ENCODE measurements at regions not wholly inside any gene's neighbourhood (a gene's known extent, or its start where the extent isn't known, plus 50 kb on each side); places are given as distances from the start of the nearest gene placed in this dataset.

DNA sequence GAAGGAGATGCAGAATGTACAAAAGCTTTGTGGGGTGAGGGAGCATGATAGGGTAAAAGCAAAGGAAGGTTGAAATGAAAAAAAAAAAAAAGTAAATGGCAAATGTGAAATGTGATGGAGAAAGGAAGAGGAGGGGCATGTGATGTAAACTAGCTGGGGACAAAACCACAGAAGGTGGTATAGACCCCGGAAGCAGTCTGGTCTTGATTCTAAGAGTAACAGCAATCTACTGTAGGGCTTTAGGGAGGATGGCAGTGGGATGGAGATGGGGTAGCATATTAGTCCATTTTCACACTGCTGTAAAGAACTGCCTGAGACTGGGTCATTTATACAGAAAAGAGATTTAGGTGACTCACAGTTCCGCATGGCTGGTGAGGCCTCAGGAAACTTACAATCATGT lies 362.0 kb downstream of the SOCS6 start:
- no peaks in the 10 kb centered on the region for H3K9me3 ChIP-seq (ENCODE audit: control insufficient read depth in 1 of 2, insufficient read depth in 1 of 2, low read depth in 1 of 2, low read length in 2 of 2)
- DNase-seq (ENCODE audit: low read depth, low spot score) (no peak), ATAC-seq (no peak)
- no peak overlapping the region for H3K4me3 ChIP-seq (replicated peaks in 1 of 2; ENCODE audit: low read depth in 1 of 2, low read length in 2 of 2)
- BruUV-seq (replicated peaks) = no TSS peak
- no peak overlapping the region for H3K4me2 ChIP-seq (ENCODE audit: low read length)
- H4K20me1 ChIP-seq (ENCODE audit: insufficient read depth) = no peaks in the 10 kb centered on the region
- CTCF ChIA-PET = interaction anchor here (0.7 kb wide), 1 partner anchor 1036 kb away, joined by 4 read pairs; no protein-coding TSS in a partner anchor
- H3K27ac ChIP-seq (ENCODE audit: low read depth, low read length) = no peak overlapping the region
- H3K4me1 ChIP-seq (ENCODE audit: control insufficient read depth in 1 of 2, insufficient read depth in 2 of 2, low read length in 2 of 2) = no peaks in the 10 kb centered on the region
- H3K27me3 ChIP-seq (ENCODE audit: insufficient read depth, low read length) = no peaks in the 10 kb centered on the region
- no peak for TF ChIP-seq ZNF274 (IDR thresholded peaks at IDR 0.05; ENCODE audit: low read depth, low read length)
- TF ChIP-seq SP1 (IDR thresholded peaks at IDR 0.05; ENCODE audit: low read depth) = no peak
- TF ChIP-seq POLR2AphosphoS5 (IDR thresholded peaks at IDR 0.05; ENCODE audit: low read depth, low read length) = no peak
- TF ChIP-seq, protein P1, sequence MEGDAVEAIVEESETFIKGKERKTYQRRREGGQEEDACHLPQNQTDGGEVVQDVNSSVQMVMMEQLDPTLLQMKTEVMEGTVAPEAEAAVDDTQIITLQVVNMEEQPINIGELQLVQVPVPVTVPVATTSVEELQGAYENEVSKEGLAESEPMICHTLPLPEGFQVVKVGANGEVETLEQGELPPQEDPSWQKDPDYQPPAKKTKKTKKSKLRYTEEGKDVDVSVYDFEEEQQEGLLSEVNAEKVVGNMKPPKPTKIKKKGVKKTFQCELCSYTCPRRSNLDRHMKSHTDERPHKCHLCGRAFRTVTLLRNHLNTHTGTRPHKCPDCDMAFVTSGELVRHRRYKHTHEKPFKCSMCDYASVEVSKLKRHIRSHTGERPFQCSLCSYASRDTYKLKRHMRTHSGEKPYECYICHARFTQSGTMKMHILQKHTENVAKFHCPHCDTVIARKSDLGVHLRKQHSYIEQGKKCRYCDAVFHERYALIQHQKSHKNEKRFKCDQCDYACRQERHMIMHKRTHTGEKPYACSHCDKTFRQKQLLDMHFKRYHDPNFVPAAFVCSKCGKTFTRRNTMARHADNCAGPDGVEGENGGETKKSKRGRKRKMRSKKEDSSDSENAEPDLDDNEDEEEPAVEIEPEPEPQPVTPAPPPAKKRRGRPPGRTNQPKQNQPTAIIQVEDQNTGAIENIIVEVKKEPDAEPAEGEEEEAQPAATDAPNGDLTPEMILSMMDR (IDR thresholded peaks at IDR 0.05 in 2 of 3, conservative IDR thresholded peaks at IDR 0.05 in 1 of 3; ENCODE audit: borderline replicate concordance in 1 of 3, insufficient read depth in 1 of 3, low read depth in 2 of 3, low read length in 2 of 3) = no peak
- no peak for TF ChIP-seq EZH2phosphoT487 (IDR thresholded peaks at IDR 0.05; ENCODE audit: borderline replicate concordance)
- TF ChIP-seq YY1 (IDR thresholded peaks at IDR 0.05; ENCODE audit: extremely low read depth, insufficient replicate concordance, low read depth, low read length) = no peak
- H3K9ac ChIP-seq (ENCODE audit: low read length) = no peak overlapping the region
- no peaks in the 10 kb centered on the region for H3K79me2 ChIP-seq (ENCODE audit: insufficient read depth, low read length)
- H3K36me3 ChIP-seq (ENCODE audit: control insufficient read depth in 1 of 2, insufficient read depth in 2 of 2, low read length in 2 of 2) = no peaks in the 10 kb centered on the region
- no peak overlapping the region for H2AFZ ChIP-seq (ENCODE audit: low read depth, low read length, poor library complexity, severe bottlenecking)
- intact Hi-C loops (cut with micrococcal nuclease) = no loop called here
- POLR2A ChIA-PET = no interaction called here
- no peaks in the 10 kb centered on the region for H3K9me2 ChIP-seq (ENCODE audit: insufficient read depth)
- RAD21 ChIA-PET (ENCODE audit: low non-redundant PET in 1 of 2, low total read pairs in 2 of 2, uncharacterized antibody in 2 of 2, unreplicated experiment in 2 of 2) = no interaction called here

GRCh38 chr18:70649683-70650082 lies 360.8 kb downstream of the SOCS6 start:
- ATAC-seq (no peak), DNase-seq (ENCODE audit: low read depth, low spot score) (no peak)
- CTCF ChIA-PET = no interaction called here
- no peak overlapping the region for H3K9ac ChIP-seq (ENCODE audit: low read length)
- RAD21 ChIA-PET (ENCODE audit: low non-redundant PET in 1 of 2, low total read pairs in 2 of 2, uncharacterized antibody in 2 of 2, unreplicated experiment in 2 of 2) = interaction anchor here in 1 of 2 experiments (0.6 kb wide), 1 partner anchor 37 kb away, joined by 3 read pairs; no protein-coding TSS in a partner anchor
- no peaks in the 10 kb centered on the region for H3K79me2 ChIP-seq (ENCODE audit: insufficient read depth, low read length)
- H3K9me3 ChIP-seq (ENCODE audit: control insufficient read depth in 1 of 2, insufficient read depth in 1 of 2, low read depth in 1 of 2, low read length in 2 of 2) = no peaks in the 10 kb centered on the region
- H3K4me3 ChIP-seq (replicated peaks in 1 of 2; ENCODE audit: low read depth in 1 of 2, low read length in 2 of 2) = no peak overlapping the region
- H2AFZ ChIP-seq (ENCODE audit: low read depth, low read length, poor library complexity, severe bottlenecking) = no peak overlapping the region
- H3K36me3 ChIP-seq (ENCODE audit: control insufficient read depth in 1 of 2, insufficient read depth in 2 of 2, low read length in 2 of 2) = no peaks in the 10 kb centered on the region
- H3K9me2 ChIP-seq (ENCODE audit: insufficient read depth) = no peaks in the 10 kb centered on the region
- intact Hi-C loops (cut with micrococcal nuclease) = no loop called here
- no peak overlapping the region for H3K4me2 ChIP-seq (ENCODE audit: low read length)
- BruUV-seq (replicated peaks) = no TSS peak
- H3K27ac ChIP-seq (ENCODE audit: low read depth, low read length) = no peak overlapping the region
- H3K27me3 ChIP-seq (ENCODE audit: insufficient read depth, low read length) = no peaks in the 10 kb centered on the region
- H4K20me1 ChIP-seq (ENCODE audit: insufficient read depth) = no peaks in the 10 kb centered on the region
- POLR2A ChIA-PET = no interaction called here
- no peaks in the 10 kb centered on the region for H3K4me1 ChIP-seq (ENCODE audit: control insufficient read depth in 1 of 2, insufficient read depth in 2 of 2, low read length in 2 of 2)
- no peak for TF ChIP-seq EZH2phosphoT487 (IDR thresholded peaks at IDR 0.05; ENCODE audit: borderline replicate concordance)
- TF ChIP-seq EZH2 (IDR thresholded peaks at IDR 0.05) = no peak
- TF ChIP-seq, protein P1 (IDR thresholded peaks at IDR 0.05 in 2 of 3, conservative IDR thresholded peaks at IDR 0.05 in 1 of 3; ENCODE audit: borderline replicate concordance in 1 of 3, insufficient read depth in 1 of 3, low read depth in 2 of 3, low read length in 2 of 3) = no peak
- no peak for TF ChIP-seq SIN3A (IDR thresholded peaks at IDR 0.05; ENCODE audit: low read depth)
- TF ChIP-seq YY1 (IDR thresholded peaks at IDR 0.05; ENCODE audit: extremely low read depth, insufficient replicate concordance, low read depth, low read length) = no peak
- TF ChIP-seq CEBPB (IDR thresholded peaks at IDR 0.05; ENCODE audit: low read depth) = no peak
- no peak for TF ChIP-seq EGR1 (IDR thresholded peaks at IDR 0.05; ENCODE audit: low read depth)
- TF ChIP-seq POLR2A (IDR thresholded peaks at IDR 0.05; ENCODE audit: borderline replicate concordance, extremely low read depth, insufficient read depth, insufficient read length) = no peak
- TF ChIP-seq REST (IDR thresholded peaks at IDR 0.05; ENCODE audit: low read depth) = no peak

All from HCT116 (cell line).